ENCODE measurements at regions not wholly inside any gene's neighbourhood (a gene's known extent, or its start where the extent isn't known, plus 50 kb on each side); places are given as distances from the start of the nearest gene placed in this dataset.

GRCh38 chr5:20610681-20611080 is 622.7 kb upstream of the CDH18 start:
- DNase-seq (ENCODE audit: low spot score in 2 of 2) (no peak), FAIRE-seq (no peak)

DNA sequence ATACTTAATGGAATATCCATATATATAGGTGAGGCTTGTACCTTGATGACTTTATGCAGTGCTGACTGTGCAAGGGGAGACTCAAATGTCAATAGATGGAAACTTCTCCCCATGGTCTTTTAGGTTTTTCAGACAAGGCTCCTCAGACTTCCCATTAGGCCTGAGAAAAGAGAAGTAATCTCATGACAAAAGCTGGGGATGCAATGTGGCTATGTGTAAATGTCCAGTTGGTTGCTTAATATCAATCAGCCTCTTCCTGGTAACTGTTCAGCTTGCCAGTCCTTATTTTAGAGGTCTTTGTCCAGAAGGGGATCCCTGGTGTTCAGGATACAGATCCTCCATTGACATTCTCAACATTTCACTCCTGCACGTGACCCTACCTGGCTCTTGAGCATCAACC is 621.1 kb upstream of the CDH18 start:
- no peak for FAIRE-seq
- DNase-seq (ENCODE audit: low spot score in 2 of 2): no peak

DNA sequence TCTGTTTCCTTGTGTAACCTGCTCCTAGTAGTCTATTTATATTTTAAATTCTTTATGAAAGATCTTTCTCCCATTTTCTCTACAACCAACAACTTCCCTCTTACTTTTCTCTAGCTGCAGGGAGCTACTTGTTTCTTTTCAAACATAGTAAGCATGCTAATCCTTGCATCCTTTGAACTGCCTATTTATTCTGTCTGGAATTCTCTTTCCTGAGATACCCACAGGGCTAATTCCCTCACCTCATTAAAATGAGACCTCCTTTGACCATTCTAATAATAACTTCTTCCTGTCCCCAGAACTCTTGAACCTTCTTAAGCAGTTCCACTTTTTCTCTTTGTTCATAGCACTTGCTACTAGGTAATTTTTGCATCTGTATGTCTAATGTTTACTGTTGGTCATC is 620.6 kb upstream of the CDH18 start:
- DNase-seq (ENCODE audit: low spot score in 2 of 2) (no peak), FAIRE-seq (no peak)

- no peak for DNase-seq (ENCODE audit: low spot score in 2 of 2)
- FAIRE-seq: no peak
These were observed 617.9 kb upstream of the CDH18 start for GRCh38 chr5:20605732-20606525.

DNA sequence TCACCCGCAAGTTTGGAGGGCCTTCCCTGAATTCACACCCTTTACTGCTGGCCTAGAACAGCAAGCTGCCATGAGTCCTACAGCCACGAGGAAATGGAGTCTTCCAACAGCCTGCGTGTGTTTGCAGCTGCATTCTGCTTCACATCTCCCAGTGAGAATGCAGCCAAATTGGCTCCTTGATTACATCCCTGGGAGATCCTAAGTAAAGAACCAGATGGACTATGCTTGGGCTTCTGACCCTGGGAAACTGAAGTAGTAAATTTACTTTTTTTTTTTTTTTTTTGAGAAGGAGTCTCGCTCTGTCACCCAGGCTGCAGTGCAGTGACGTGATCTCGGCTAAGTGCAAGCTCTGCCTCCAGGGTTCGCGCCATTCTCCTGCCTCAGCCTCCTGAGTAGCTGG is 617.0 kb upstream of the CDH18 start:
- FAIRE-seq: no peak
- DNase-seq (ENCODE audit: low spot score in 2 of 2): no peak

DNA sequence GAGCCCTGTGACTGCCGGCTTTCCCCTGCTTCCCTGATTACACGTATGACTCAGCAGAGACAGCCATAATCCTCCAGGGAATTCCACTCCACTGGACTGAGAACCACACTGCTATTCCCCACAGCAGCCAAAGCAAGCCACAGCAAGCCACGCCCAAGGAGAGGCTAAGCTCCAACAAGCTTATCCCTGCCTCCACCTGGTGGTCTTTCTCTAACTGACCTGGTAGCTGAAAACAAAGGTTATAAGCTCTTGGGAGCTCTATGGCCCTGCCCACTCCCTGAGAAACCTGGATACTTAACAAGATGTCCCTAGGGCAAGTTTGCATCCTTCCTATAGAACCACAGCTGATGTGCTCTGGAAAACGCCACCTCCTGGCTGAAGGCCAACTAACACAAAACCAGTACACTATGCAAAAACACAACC is 613.7 kb upstream of the CDH18 start:
- no peak for DNase-seq (ENCODE audit: low spot score in 2 of 2)

GRCh38 chr5:20590356-20590755 is 602.4 kb upstream of the CDH18 start:
- no peak for FAIRE-seq
- DNase-seq (ENCODE audit: low spot score in 2 of 2): no peak

More for the DNA sequence above, 613.7 kb upstream of the CDH18 start:
- FAIRE-seq: no peak

DNA sequence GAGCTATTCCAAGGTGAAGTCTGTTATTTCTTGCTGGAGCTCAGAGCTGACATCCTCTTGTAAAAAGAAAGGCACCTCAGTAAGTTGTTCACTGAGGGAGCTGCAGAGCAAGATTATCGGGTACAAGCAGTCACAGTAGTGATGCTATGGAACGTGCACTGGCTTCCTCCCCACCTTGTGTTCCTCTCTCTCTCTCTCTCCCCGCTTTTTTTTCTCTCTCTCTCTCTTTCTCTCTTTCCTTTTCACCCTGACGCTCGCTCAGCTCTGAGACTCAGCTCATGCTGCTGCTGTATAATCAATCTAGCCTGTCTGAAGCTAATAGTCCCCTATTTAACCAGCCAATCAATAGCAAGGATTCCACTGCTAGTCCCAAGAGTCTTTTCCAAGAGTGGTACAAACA is 587.6 kb upstream of the CDH18 start:
- DNase-seq (ENCODE audit: low spot score in 2 of 2): no peak
- no peak for FAIRE-seq

- DNase-seq (ENCODE audit: low spot score in 2 of 2): no peak
- FAIRE-seq: no peak
These were observed 586.6 kb upstream of the CDH18 start for GRCh38 chr5:20574576-20574975.

- DNase-seq (ENCODE audit: low spot score in 2 of 2) (no peak), FAIRE-seq (no peak)
These were observed 584.6 kb upstream of the CDH18 start for GRCh38 chr5:20572614-20573013.

- FAIRE-seq (no peak), DNase-seq (ENCODE audit: low spot score in 2 of 2) (no peak)
These were observed 582.5 kb upstream of the CDH18 start for GRCh38 chr5:20570486-20570885.

- DNase-seq (ENCODE audit: low spot score in 2 of 2) (no peak), FAIRE-seq (no peak)
These were observed 574.5 kb upstream of the CDH18 start for GRCh38 chr5:20562544-20562943.

GRCh38 chr5:20559845-20560244 is 571.8 kb upstream of the CDH18 start:
- FAIRE-seq (no peak), DNase-seq (ENCODE audit: low spot score in 2 of 2) (no peak)

DNA sequence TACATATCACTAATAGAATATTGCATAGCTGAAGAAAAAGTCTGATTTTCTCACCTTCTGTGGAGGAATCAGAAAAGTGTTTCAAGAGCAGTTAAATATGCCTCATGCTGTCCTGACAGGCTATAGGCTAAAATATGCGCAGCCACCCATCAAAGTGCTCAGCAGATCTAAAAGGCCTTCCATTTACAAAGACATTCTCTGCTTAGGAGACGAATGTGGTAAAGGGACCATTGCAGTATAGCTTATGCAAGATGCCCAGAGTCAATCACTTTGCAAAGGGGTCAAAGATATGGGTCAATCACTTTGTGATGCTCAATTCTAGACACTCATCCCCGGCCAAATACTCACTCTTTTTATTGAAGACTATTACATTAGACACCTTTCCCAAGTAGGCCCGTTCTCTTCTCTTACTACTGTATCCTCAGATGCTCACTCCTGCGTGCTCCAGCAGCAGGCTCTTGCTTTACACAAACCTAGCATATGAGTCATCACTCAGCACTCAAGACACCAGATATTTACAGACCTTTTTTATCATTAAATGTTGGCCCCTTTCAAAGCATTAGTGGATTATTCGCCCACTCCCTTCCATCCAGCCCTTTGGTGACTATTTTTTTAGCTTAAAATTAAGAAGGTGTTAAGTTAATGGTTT is 568.2 kb upstream of the CDH18 start:
- DNase-seq (ENCODE audit: low spot score in 2 of 2) (no peak), FAIRE-seq (no peak)

DNA sequence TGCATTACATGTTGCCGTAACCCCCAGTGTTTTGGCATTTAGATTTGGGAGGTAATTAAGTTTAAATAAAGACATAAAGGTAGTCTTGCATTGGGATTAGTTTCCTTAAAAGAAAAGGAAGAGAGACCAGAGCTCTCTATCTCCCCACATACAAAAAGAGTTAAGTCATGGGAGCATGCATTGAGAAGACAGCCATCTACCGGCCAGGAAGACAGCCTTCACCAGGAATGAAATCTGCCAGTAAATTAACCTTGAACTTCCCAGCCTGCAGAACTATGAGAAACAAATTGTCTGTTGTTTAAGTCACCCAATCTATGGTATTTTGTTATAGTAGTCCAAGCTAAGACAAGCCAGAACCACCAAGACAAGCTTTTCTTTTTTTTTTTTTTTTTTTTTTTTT is 567.0 kb upstream of the CDH18 start:
- no peak for DNase-seq (ENCODE audit: low spot score in 2 of 2)
- FAIRE-seq: no peak

DNA sequence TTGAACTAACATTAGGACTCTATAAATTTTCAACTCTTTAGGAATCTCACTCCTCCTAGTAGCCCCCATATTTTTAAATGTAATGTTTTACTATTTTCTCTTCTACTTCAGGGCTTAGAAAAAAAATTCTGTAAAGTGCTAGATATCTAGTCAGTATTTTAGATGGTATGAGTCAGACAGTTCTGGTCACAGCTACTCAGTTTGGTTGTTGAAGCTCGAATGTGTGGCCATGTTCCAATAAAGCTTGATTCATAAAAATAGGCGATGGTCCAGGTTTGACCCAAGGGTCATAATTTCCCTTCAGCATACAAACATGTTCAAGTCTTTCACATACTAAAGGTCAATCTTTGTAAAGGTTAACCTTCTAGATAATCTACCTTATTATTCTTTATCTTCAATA is 566.0 kb upstream of the CDH18 start:
- FAIRE-seq (no peak), DNase-seq (ENCODE audit: low spot score in 2 of 2) (no peak)

DNA sequence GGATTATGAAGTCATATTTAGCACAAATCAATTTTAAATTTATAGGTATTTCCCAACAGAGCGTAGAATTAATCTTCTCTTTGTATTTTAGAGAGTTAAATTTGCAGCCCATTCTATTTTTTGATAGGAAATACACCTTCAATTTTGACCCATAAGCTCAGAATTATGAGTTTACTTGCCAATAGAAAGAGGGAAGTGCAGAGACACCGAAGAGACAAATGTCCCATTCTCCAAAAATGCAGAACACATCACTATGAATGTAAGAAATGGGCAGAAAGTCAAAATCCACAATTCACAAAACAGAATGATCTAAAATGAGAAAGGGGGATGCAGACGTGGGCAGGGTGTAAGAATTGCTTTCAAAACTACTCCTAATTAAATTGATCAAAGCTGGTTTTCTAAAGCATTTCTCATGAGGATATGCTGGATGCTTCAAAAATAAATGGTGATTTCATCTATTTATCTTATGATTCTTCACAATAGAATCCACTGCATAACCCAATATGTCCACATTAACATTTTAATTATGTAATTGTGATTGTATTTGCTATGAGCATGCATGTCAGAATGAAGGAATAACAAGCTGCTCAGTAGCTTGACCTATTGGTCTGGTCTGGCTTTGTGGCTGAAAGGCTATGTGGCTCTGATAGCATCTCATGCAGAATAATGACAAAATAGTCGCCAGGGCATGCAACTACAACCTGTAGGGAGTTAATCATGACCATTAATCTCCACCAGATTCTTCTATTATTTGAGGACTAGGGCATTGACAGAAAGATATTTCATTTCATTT is 550.1 kb upstream of the CDH18 start:
- FAIRE-seq (no peak), DNase-seq (ENCODE audit: low spot score in 2 of 2) (no peak)

GRCh38 chr5:20536813-20537212 is 548.8 kb upstream of the CDH18 start:
- FAIRE-seq (no peak), DNase-seq (ENCODE audit: low spot score in 2 of 2) (no peak)

DNA sequence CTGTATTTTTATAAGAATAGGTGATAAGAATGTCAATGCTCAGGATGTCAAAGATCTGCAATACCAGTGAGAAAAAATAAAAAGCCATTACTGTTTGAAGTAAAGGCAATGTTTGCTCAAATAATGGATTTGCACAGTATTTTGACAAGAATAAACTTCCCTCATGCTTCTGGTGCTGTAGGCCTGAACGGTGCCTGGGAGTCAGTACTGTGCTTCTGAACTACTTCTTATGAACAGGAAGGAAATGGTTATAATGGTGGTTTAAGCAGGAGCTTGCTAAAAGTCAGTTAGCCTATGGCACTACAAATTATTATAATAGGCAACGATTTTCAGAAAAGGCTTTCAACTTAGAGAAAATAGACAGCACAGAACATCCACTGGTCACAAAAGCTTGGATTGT is 548.3 kb upstream of the CDH18 start:
- FAIRE-seq: no peak
- DNase-seq (ENCODE audit: low spot score in 2 of 2): no peak

DNA sequence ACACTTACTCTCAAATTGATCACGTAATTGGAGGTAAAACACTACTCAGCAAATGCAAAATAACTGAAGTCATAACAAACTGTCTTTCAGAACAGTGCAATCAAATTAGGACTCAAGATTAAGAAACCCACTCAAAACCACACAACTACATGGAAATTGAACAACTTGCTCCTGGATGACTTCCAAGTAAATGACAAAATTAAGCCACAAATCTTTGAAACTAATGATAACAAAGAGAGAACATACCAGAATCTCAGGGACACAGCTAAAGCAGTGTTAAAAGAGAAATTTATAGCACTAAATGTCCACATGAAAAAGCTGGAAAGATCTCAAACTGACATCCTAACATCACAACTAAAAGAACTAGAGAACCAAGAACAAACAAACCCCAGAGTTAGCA is 540.5 kb upstream of the CDH18 start:
- no peak for DNase-seq (ENCODE audit: low spot score in 2 of 2)
- FAIRE-seq: no peak

GRCh38 chr5:20524991-20525529 is 537.1 kb upstream of the CDH18 start:
- DNase-seq (ENCODE audit: low spot score in 2 of 2) (no peak), FAIRE-seq (no peak)
